MM.1S (cell line): ENCODE measurements at regions not wholly inside any gene's neighbourhood (a gene's known extent, or its start where the extent isn't known, plus 50 kb on each side); places are given as distances from the start of the nearest gene placed in this dataset.

Experiments used
- CTCF ChIP-seq: fragments of 300-600 bp; sonication (generic); IDR thresholded peaks from 2 replicates; pipeline ENCODE4 v1.5.1; 2016; ENCODE audit warnings: antibody characterized with exemption, low read length, mixed read lengths
- EZH2 ChIP-seq: fragments of 300-600 bp; sonication (generic); optimal IDR thresholded peaks from 2 replicates; pipeline ENCODE3; 2017; ENCODE audit warnings: low read depth, mild to moderate bottlenecking, antibody characterized with exemption, low read length, mixed read lengths
- EZH2phosphoT487 ChIP-seq: fragments of 300-600 bp; sonication (generic); IDR thresholded peaks from 2 replicates; pipeline ENCODE4 v1.6.1; 2018; ENCODE audit warnings: antibody characterized with exemption, low read length

- no peak for TF ChIP-seq CTCF
- TF ChIP-seq EZH2: no peak
- TF ChIP-seq EZH2phosphoT487: no peak
These were observed 442.4 kb upstream of the MGAT4C start for GRCh38 chr12:86698641-86698980.
